HEK293 (cell line): ENCODE measurements at regions not wholly inside any gene's neighbourhood (a gene's known extent, or its start where the extent isn't known, plus 50 kb on each side); places are given as distances from the start of the nearest gene placed in this dataset.

Experiments used
- CTCF ChIA-PET: fragments of 350-600 bp; formaldehyde crosslinking; extraction: SDS; loops from one replicate; lab custom pipeline; 2021; ENCODE audit warnings: antibody characterized with exemption; lab: Yijun Ruan, JAX
- POLR2A ChIA-PET: fragments of 300-600 bp; formaldehyde crosslinking; extraction: SDS; loops from one replicate; lab custom pipeline; 2020; ENCODE audit warnings: antibody characterized with exemption, inconsistent platforms; lab: Yijun Ruan, JAX
- H3K27ac ChIP-seq: fragments of 200-500 bp; sonication (Bioruptor generic); 2 replicates; pipeline ENCODE4 v1.5.1; 2014; ENCODE audit warnings: low read depth, low read length, control low read depth, inconsistent platforms; ENCODE audit errors: extremely low read depth
- H3K36me3 ChIP-seq, 2 experiments: fragments of 200-500 bp in 1 of 2; sonication (Bioruptor generic) in 1 of 2; 1 replicate in 1 of 2; 2 replicates in 1 of 2; pipeline ENCODE4 v1.5.1; 2014 to 2017; ENCODE audit warnings: inconsistent platforms in 2 of 2, low read length in 2 of 2; ENCODE audit not compliant: control insufficient read depth in 2 of 2, insufficient read depth in 1 of 2
- H3K4me1 ChIP-seq: fragments of 200-500 bp; sonication (Bioruptor generic); 2 replicates; pipeline ENCODE4 v1.5.1; 2014; ENCODE audit warnings: mild to moderate bottlenecking, low read length, inconsistent platforms; ENCODE audit not compliant: control insufficient read depth, insufficient read depth
- H3K4me3 ChIP-seq: 2 replicates; pipeline ENCODE4 v1.5.1; 2011; ENCODE audit warnings: low read depth, mild to moderate bottlenecking, control low read depth, low read length, moderate library complexity
- H3K9me3 ChIP-seq: fragments of 200-500 bp; sonication (Bioruptor generic); 2 replicates; pipeline ENCODE4 v1.5.1; 2014; ENCODE audit warnings: low read depth, low read length, inconsistent platforms; ENCODE audit not compliant: control insufficient read depth, insufficient read depth
- EGR2 ChIP-seq: fragments of 450-650 bp; formaldehyde crosslinking; IDR thresholded peaks from 2 replicates; pipeline ENCODE4 v1.5.1; 2016; ENCODE audit warnings: low read depth, missing biosample characterization, missing genetic modification characterization
- KLF1 ChIP-seq: fragments of 450-650 bp; formaldehyde crosslinking; IDR thresholded peaks from 2 replicates; pipeline ENCODE4 v1.5.1; 2016; ENCODE audit warnings: missing biosample characterization, missing genetic modification characterization
- OVOL3 ChIP-seq: fragments of 450-650 bp; formaldehyde crosslinking; IDR thresholded peaks from 2 replicates; pipeline ENCODE4 v1.5.1; 2016; ENCODE audit warnings: missing biosample characterization, missing genetic modification characterization
- TCF7L2 ChIP-seq: IDR thresholded peaks from 2 replicates; pipeline ENCODE4 v1.6.1; 2011; ENCODE audit warnings: low read depth, mild to moderate bottlenecking, inconsistent platforms, low read length, moderate library complexity, borderline replicate concordance
- ZNF16 ChIP-seq: fragments of 450-650 bp; formaldehyde crosslinking; IDR thresholded peaks from 2 replicates; pipeline ENCODE4 v1.5.1; 2016; ENCODE audit warnings: low read depth, missing biosample characterization, missing genetic modification characterization
- ZNF211 ChIP-seq: fragments of 450-650 bp; formaldehyde crosslinking; IDR thresholded peaks from 2 replicates; pipeline ENCODE4 v1.5.1; 2016; ENCODE audit warnings: low read depth, missing biosample characterization, missing genetic modification characterization
- ZNF366 ChIP-seq: fragments of 450-650 bp; formaldehyde crosslinking; conservative IDR thresholded peaks from 2 replicates; pipeline ENCODE4 v1.5.1; 2016; ENCODE audit warnings: missing biosample characterization, missing genetic modification characterization
- ZNF433 ChIP-seq: fragments of 450-650 bp; formaldehyde crosslinking; IDR thresholded peaks from 2 replicates; pipeline ENCODE4 v1.5.1; 2016; ENCODE audit warnings: missing biosample characterization, missing genetic modification characterization, low read depth
- ZNF555 ChIP-seq: fragments of 450-650 bp; formaldehyde crosslinking; conservative IDR thresholded peaks from 2 replicates; pipeline ENCODE4 v1.5.1; 2017; ENCODE audit warnings: missing biosample characterization, mild to moderate bottlenecking, missing genetic modification characterization, inconsistent platforms
- ZNF558 ChIP-seq: fragments of 450-650 bp; formaldehyde crosslinking; IDR thresholded peaks from 2 replicates; pipeline ENCODE4 v1.5.1; 2016; ENCODE audit warnings: missing biosample characterization, missing genetic modification characterization
- TF ChIP-seq, protein P1 (sequence below): fragments of 450-650 bp; formaldehyde crosslinking; IDR thresholded peaks from 2 replicates; pipeline ENCODE4; 2016; ENCODE audit warnings: missing biosample characterization, missing genetic modification characterization
- TF ChIP-seq, protein P2 (sequence below): fragments of 450-650 bp; formaldehyde crosslinking; IDR thresholded peaks from 2 replicates; pipeline ENCODE4 v1.5.1; 2016; ENCODE audit warnings: missing biosample characterization, missing genetic modification characterization
- TF ChIP-seq, protein P3 (sequence below): fragments of 450-650 bp; formaldehyde crosslinking; IDR thresholded peaks from 2 replicates; pipeline ENCODE4 v1.5.1; 2017; ENCODE audit warnings: missing biosample characterization, missing genetic modification characterization
- TF ChIP-seq, protein P4 (sequence below): fragments of 450-650 bp; formaldehyde crosslinking; IDR thresholded peaks from 2 replicates; pipeline ENCODE4 v1.5.1; 2016; ENCODE audit warnings: missing biosample characterization, missing genetic modification characterization
- TF ChIP-seq, protein P5 (sequence below): fragments of 450-650 bp; formaldehyde crosslinking; IDR thresholded peaks from 2 replicates; pipeline ENCODE4 v1.5.1; 2016; ENCODE audit warnings: missing biosample characterization, missing genetic modification characterization
- TF ChIP-seq, protein P6 (sequence below): fragments of 450-650 bp; formaldehyde crosslinking; IDR thresholded peaks from 2 replicates; pipeline ENCODE4 v1.5.1; 2016; ENCODE audit warnings: missing biosample characterization, missing genetic modification characterization

DNA sequence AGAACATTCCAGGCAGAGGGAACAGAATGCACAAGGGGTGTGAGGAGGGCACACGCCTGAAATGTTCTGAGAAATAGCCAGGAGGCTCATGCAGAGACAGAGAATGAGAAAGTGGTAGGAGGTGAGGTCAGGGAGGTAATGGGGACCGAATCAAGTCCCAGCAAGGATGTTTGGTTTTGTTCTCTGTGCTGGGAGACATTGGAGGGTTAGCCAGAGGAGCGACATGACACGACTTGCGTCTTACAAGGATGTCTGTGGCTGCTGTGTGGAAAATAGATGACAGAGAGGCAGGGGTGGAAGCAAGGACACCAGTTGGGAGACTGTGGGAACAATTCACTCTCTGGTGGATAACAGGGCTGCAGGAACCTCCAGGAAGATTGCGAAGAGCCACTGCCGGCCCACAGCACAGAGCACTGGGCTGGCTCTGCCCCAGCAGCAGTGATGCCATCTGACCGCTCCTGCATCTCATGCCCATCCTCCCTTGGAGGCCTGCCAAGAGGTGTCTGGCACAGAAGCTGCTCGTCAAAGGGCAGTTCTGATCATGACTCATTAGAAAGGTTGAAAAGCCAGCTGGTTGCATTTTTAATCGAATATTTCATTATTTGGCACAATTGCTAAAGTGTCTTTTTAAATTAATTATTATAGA is 57.7 kb upstream of the CD83 start (continued):
- no peak for TF ChIP-seq ZNF558
- no peak for TF ChIP-seq EGR2
- TF ChIP-seq, protein P1, sequence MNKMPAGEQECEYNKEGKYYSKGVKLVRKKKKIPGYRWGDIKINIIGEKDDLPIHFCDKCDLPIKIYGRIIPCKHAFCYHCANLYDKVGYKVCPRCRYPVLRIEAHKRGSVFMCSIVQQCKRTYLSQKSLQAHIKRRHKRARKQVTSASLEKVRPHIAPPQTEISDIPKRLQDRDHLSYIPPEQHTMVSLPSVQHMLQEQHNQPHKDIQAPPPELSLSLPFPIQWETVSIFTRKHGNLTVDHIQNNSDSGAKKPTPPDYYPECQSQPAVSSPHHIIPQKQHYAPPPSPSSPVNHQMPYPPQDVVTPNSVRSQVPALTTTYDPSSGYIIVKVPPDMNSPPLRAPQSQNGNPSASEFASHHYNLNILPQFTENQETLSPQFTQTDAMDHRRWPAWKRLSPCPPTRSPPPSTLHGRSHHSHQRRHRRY (tag by site-specific recombination): no peak
- TF ChIP-seq, protein P2, sequence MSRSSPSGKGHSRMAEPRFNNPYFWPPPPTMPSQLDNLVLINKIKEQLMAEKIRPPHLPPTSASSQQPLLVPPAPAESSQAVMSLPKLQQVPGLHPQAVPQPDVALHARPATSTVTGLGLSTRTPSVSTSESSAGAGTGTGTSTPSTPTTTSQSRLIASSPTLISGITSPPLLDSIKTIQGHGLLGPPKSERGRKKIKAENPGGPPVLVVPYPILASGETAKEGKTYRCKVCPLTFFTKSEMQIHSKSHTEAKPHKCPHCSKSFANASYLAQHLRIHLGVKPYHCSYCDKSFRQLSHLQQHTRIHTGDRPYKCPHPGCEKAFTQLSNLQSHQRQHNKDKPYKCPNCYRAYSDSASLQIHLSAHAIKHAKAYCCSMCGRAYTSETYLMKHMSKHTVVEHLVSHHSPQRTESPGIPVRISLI: no peak
- no peak for TF ChIP-seq ZNF366 (tag by site-specific recombination)
- TF ChIP-seq OVOL3: no peak
- no peak for TF ChIP-seq ZNF211 (tag by site-specific recombination)
- no peak for TF ChIP-seq KLF1 (tag by site-specific recombination)
- no peak for TF ChIP-seq ZNF433 (tag by site-specific recombination)
- TF ChIP-seq, protein P3, sequence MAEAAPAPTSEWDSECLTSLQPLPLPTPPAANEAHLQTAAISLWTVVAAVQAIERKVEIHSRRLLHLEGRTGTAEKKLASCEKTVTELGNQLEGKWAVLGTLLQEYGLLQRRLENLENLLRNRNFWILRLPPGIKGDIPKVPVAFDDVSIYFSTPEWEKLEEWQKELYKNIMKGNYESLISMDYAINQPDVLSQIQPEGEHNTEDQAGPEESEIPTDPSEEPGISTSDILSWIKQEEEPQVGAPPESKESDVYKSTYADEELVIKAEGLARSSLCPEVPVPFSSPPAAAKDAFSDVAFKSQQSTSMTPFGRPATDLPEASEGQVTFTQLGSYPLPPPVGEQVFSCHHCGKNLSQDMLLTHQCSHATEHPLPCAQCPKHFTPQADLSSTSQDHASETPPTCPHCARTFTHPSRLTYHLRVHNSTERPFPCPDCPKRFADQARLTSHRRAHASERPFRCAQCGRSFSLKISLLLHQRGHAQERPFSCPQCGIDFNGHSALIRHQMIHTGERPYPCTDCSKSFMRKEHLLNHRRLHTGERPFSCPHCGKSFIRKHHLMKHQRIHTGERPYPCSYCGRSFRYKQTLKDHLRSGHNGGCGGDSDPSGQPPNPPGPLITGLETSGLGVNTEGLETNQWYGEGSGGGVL: no peak
- TF ChIP-seq TCF7L2: no peak

DNA sequence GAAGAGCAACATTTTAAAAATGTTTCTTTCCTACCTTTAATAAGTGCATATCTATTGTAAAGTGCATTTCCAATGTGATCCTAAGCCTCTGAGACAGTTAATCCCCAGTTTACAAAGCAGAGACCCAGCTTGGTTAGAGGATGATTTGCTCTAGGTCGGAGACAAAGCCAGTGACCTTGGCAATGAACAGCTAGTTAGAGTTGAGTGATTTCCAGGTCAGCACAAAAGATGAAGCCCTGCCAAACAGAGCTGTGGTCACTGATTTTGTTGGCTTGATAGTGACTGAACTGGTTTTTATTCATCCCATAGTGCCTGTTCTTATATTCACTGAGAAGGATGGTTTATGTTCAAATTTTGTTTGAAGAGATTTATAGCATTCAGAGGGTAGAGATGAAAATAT is 56.6 kb upstream of the CD83 start:
- TF ChIP-seq, protein P4, sequence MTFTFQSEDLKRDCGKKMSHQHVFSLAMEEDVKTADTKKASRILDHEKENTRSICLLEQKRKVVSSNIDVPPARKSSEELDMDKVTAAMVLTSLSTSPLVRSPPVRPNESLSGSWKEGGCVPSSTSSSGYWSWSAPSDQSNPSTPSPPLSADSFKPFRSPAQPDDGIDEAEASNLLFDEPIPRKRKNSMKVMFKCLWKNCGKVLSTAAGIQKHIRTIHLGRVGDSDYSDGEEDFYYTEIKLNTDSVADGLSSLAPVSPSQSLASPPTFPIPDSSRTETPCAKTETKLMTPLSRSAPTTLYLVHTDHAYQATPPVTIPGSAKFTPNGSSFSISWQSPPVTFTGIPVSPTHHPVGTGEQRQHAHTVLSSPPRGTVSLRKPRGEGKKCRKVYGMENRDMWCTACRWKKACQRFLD (tag by site-specific recombination): no peak
- TF ChIP-seq, protein P5, sequence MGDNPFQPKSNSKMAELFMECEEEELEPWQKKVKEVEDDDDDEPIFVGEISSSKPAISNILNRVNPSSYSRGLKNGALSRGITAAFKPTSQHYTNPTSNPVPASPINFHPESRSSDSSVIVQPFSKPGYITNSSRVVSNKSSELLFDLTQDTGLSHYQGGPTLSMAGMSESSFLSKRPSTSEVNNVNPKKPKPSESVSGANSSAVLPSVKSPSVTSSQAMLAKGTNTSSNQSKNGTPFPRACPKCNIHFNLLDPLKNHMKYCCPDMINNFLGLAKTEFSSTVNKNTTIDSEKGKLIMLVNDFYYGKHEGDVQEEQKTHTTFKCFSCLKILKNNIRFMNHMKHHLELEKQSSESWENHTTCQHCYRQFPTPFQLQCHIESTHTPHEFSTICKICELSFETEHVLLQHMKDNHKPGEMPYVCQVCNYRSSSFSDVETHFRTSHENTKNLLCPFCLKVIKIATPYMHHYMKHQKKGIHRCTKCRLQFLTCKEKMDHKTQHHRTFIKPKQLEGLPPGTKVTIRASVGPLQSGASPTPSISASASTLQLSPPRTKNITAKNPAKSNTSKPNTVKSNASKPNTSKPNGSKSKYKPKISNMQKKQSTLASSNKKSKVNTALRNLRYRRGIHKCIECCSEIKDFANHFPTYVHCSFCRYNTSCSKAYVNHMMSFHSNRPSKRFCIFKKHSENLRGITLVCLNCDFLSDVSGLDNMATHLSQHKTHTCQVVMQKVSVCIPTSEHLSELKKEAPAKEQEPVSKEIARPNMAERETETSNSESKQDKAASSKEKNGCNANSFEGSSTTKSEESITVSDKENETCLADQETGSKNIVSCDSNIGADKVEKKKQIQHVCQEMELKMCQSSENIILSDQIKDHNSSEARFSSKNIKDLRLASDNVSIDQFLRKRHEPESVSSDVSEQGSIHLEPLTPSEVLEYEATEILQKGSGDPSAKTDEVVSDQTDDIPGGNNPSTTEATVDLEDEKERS (tag by site-specific recombination): no peak
- no peak for TF ChIP-seq ZNF555 (tag by site-specific recombination)
- TF ChIP-seq, protein P6, sequence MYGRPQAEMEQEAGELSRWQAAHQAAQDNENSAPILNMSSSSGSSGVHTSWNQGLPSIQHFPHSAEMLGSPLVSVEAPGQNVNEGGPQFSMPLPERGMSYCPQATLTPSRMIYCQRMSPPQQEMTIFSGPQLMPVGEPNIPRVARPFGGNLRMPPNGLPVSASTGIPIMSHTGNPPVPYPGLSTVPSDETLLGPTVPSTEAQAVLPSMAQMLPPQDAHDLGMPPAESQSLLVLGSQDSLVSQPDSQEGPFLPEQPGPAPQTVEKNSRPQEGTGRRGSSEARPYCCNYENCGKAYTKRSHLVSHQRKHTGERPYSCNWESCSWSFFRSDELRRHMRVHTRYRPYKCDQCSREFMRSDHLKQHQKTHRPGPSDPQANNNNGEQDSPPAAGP (tag by site-specific recombination): no peak
- TF ChIP-seq ZNF16 (tag by site-specific recombination): no peak
- CTCF ChIA-PET: interaction anchor here (0.7 to 11.3 kb wide), 4 partner anchors 15 to 300 kb away, joined by 3 to 353 read pairs (median 14); no protein-coding TSS in a partner anchor
- Histone ChIP-seq H3K9me3 (peaks cover 3% of the 10 kb centered on the region; the same call in 1 of the 2 replicates), H3K27ac (no peak overlapping the region), H3K4me1 (no peaks in the 10 kb centered on the region), H3K4me3 (no peak overlapping the region), H3K36me3 (no peaks in the 10 kb centered on the region)
- POLR2A ChIA-PET: no interaction called here
